Osteoblast (primary cell): ENCODE measurements at regions not wholly inside any gene's neighbourhood (a gene's known extent, or its start where the extent isn't known, plus 50 kb on each side); places are given as distances from the start of the nearest gene placed in this dataset.

Source experiments
- DNase-seq: peaks from one replicate; pipeline ENCODE4 v3.0.0; 2011; ENCODE audit warnings: low spot score, mixed read lengths; ENCODE audit not compliant: insufficient read length; ENCODE audit errors: missing footprints
- H2AFZ ChIP-seq: 2 replicates; pipeline ENCODE4 v1.6.0; 2011; ENCODE audit warnings: mild to moderate bottlenecking, low read length
- H3K27ac ChIP-seq: 2 replicates; pipeline ENCODE4 v1.5.1; 2011; ENCODE audit warnings: mild to moderate bottlenecking, low read depth, low read length, moderate library complexity
- H3K27me3 ChIP-seq: 2 replicates; pipeline ENCODE4 v1.6.0; 2012; ENCODE audit warnings: mild to moderate bottlenecking, control low read depth, inconsistent platforms, low read length, moderate library complexity; ENCODE audit not compliant: insufficient read depth
- H3K36me3 ChIP-seq: 2 replicates; pipeline ENCODE4 v1.5.1; 2011; ENCODE audit warnings: mild to moderate bottlenecking, low read length, control low read depth, moderate library complexity; ENCODE audit not compliant: insufficient read depth
- H3K4me1 ChIP-seq: 2 replicates; pipeline ENCODE4 v1.5.1; 2011; ENCODE audit warnings: mild to moderate bottlenecking, low read length, control low read depth, moderate library complexity; ENCODE audit not compliant: insufficient read depth
- H3K4me2 ChIP-seq: 2 replicates; pipeline ENCODE4 v1.6.0; 2011; ENCODE audit warnings: mild to moderate bottlenecking, low read length; ENCODE audit not compliant: insufficient read depth
- H3K4me3 ChIP-seq: fragments of 200-600 bp; sonication (generic); 3 replicates; pipeline ENCODE4 v1.5.1; 2012; ENCODE audit warnings: mild to moderate bottlenecking, low read length, inconsistent platforms; ENCODE audit not compliant: insufficient read depth
- H3K79me2 ChIP-seq: 2 replicates; pipeline ENCODE4 v1.6.0; 2012; ENCODE audit warnings: mild to moderate bottlenecking, low read length, control low read depth, inconsistent platforms; ENCODE audit not compliant: insufficient read depth
- H3K9me3 ChIP-seq: 2 replicates; pipeline ENCODE4 v1.5.1; 2011; ENCODE audit warnings: low read depth, low read length, control low read depth
- H4K20me1 ChIP-seq: 2 replicates; pipeline ENCODE4 v1.6.0; 2012; ENCODE audit warnings: mild to moderate bottlenecking, low read length, control low read depth; ENCODE audit not compliant: insufficient read depth
- CTCF ChIP-seq: IDR thresholded peaks from 2 replicates; pipeline ENCODE4 v1.5.1; 2011; ENCODE audit warnings: mild to moderate bottlenecking, low read depth, low read length, moderate library complexity; ENCODE audit errors: extremely low read depth

- Histone ChIP-seq H4K20me1 (no peaks in the 10 kb centered on the region), H3K27me3 (no peaks in the 10 kb centered on the region), H3K9me3 (no peaks in the 10 kb centered on the region), H3K4me3 (no peak overlapping the region), H3K79me2 (no peaks in the 10 kb centered on the region), H3K4me1 (no peaks in the 10 kb centered on the region), H3K36me3 (no peaks in the 10 kb centered on the region), H2AFZ (no peak overlapping the region), H3K4me2 (no peak overlapping the region), H3K27ac (no peak overlapping the region)
- no peak for DNase-seq
- TF ChIP-seq CTCF = no peak
Measured at GRCh38 chr6:165077876-165078275, 231.5 kb downstream of the C6orf118 start.

DNA sequence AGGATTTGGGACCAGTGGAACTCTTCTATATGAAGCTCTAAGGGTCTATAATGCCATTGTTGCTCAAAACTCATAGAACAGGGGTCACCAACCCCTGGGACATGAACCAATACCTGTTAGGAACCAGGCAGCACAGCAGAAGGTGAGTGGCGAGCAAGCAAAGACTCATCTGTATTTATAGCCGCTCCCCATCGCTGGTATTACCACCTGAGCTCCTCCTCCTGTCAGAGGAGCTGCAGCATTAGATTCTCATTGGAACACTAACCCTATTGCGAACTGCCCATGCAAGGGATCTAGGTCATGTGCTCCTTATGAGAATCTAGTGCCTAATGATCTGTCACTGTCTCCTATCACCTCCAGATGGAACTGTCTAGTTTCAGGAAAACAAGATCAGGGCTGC is 237.5 kb downstream of the C6orf118 start:
- no peaks in the 10 kb centered on the region for H3K36me3 ChIP-seq
- H3K4me2 ChIP-seq = no peak overlapping the region
- no peak for TF ChIP-seq CTCF
- no peaks in the 10 kb centered on the region for H3K4me1 ChIP-seq
- DNase-seq = no peak
- no peak overlapping the region for H3K4me3 ChIP-seq
- no peak overlapping the region for H2AFZ ChIP-seq
- no peaks in the 10 kb centered on the region for H3K9me3 ChIP-seq
- H4K20me1 ChIP-seq = no peaks in the 10 kb centered on the region
- no peaks in the 10 kb centered on the region for H3K79me2 ChIP-seq
- no peak overlapping the region for H3K27ac ChIP-seq
- H3K27me3 ChIP-seq = no peaks in the 10 kb centered on the region

GRCh38 chr6:165060720-165061119 is 248.7 kb downstream of the C6orf118 start:
- peak; percentile 90 for DNase-seq
- no peaks in the 10 kb centered on the region for H3K79me2 ChIP-seq
- H3K4me1 ChIP-seq = peaks cover 7% of the 10 kb centered on the region
- no peaks in the 10 kb centered on the region for H3K27me3 ChIP-seq
- no peak overlapping the region for H3K4me3 ChIP-seq
- H3K9me3 ChIP-seq = no peaks in the 10 kb centered on the region
- H3K27ac ChIP-seq = peak overlapping the region; percentile 26
- H4K20me1 ChIP-seq = no peaks in the 10 kb centered on the region
- H2AFZ ChIP-seq = peak overlapping the region; percentile 11
- no peak overlapping the region for H3K4me2 ChIP-seq
- no peak for TF ChIP-seq CTCF
- H3K36me3 ChIP-seq = no peaks in the 10 kb centered on the region

- TF ChIP-seq CTCF = no peak
- no peaks in the 10 kb centered on the region for H3K36me3 ChIP-seq
- peak; percentile 18 for DNase-seq
- peaks cover 7% of the 10 kb centered on the region for H3K4me1 ChIP-seq
- no peaks in the 10 kb centered on the region for H3K79me2 ChIP-seq
- H3K27me3 ChIP-seq = no peaks in the 10 kb centered on the region
- no peak overlapping the region for H2AFZ ChIP-seq
- no peaks in the 10 kb centered on the region for H3K9me3 ChIP-seq
- no peaks in the 10 kb centered on the region for H4K20me1 ChIP-seq
- no peak overlapping the region for H3K27ac ChIP-seq
- no peak overlapping the region for H3K4me2 ChIP-seq
- H3K4me3 ChIP-seq = no peak overlapping the region
Measured at GRCh38 chr6:165059032-165059431, 250.4 kb downstream of the C6orf118 start.
